UCSD-AML1 (cell line): ENCODE measurements at regions not wholly inside any gene's neighbourhood (a gene's known extent, or its start where the extent isn't known, plus 50 kb on each side); places are given as distances from the start of the nearest gene placed in this dataset.

Experiments
- DNase-seq: peaks from one replicate; lab custom pipeline; 2025; ENCODE audit not compliant: unreplicated experiment; lab: John Stamatoyannopoulos, UW

DNA sequence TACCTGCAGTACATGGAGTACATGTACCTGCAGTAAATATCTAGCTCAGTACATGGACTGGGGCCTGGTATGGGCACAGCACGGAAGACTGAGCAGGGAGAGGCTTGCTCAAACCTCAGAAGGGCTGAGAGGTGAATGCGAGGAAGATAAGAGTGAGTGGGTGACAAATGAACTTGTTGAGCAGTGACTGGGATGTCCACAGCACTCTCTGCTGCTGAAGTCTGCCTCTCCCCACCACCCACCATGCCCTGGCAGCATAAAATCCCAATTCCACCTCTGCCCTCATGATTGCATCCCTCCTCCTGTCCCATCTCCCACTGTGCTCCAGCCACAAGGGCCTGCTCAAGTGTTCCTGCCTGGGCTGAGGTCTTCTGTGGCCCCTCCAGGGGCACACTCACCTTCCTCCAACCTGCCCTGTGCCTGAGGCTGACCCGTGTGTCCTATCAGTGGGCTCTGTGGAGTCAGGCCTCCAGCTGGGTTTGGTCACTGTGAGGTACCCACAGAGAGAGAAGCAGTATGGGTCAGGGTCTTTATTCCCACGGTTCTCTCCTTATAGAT lies 114.2 kb downstream of the FOXD2 start:
- DNase-seq = no peak

DNA sequence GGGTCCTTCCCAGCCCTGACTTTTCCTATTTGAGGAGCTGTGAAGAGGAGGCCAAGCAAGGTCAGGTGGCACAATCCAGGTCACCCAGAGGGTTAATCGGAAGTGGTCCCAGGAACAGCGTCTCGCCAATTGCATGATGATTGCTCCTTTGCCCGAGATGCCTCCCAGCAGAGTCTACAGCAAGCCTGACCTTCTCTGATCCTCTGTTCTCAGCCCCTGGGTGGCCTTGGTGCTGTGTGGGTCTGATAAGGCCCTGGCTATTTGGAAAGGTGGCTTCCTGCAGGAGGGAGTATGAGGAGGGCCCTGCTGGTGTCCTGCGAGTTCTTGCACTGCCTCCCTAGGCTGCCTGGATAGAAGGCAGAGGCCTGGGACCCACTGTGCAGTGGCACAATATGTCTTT lies 116.2 kb downstream of the FOXD2 start:
- DNase-seq = no peak

GRCh38 chr1:47554901-47555300 lies 117.1 kb downstream of the FOXD2 start:
- no peak for DNase-seq

DNA sequence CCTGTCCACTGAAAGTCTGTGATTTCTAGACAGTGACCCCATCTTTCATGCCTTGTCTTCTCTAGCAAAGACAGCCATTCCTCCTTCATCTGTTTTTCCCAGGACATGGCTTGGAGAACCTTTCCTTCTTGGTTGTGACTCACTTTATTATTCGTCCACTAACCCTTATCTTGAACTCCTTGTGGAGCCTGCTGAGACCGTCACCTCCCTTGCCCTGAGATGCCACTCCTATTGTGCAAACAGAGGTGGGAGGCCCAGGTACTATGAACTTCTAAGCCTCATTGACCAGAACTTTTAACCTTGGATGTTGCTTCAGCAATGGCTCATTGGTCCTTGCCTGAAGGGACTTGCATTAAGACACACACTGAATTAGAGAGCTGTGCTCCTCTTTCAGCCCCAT lies 117.5 kb downstream of the FOXD2 start:
- no peak for DNase-seq

GRCh38 chr1:47555841-47556560 lies 118.2 kb downstream of the FOXD2 start:
- no peak for DNase-seq

GRCh38 chr1:47557066-47557465 lies 119.2 kb downstream of the FOXD2 start:
- DNase-seq = no peak

DNA sequence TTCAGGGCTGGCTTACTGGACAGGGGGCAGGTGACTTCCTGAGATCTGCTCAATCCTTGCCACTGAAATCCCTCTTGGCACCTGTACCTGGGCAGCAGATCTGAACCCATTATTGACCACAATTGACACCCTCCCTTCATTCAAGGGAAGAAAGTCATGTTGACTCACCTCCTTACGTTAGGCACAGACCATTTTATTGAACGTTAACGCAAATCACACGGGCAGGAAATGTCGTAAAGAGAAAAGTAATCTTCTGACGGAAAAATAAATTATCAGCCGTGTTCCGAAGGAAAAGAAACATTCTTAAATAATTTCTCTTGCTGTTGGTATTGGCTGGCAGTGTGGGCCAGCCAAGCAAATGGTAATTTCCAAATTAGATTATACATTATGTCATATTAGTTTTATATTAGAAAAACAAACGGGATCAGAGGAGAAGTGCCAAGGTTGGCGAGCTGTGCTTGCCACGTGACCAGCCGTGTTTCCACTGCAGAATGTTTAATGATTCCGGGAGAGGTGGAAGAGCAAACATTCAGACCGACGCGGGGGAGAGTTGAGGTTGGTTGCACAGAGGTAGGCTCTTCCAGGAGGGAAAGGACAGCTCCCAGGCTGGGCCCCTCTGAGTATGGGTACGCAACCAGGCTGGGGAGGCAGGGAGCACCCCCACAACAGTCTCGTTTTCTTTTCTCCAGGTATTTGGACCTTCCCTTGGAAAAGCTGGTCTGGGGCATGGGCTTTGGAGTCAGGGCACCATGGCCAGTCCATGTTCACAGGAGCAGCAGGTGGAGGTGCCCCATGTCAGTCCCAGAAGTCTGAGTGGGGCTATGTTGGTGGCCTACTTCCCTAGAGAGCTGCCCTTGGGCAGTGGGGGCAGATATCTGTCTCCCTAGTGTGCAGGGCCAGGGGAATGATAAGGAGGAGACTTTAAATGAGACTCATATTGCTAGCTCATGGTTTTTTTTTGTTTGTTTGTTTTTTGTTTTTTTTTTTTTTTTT lies 121.1 kb downstream of the FOXD2 start:
- no peak for DNase-seq

DNA sequence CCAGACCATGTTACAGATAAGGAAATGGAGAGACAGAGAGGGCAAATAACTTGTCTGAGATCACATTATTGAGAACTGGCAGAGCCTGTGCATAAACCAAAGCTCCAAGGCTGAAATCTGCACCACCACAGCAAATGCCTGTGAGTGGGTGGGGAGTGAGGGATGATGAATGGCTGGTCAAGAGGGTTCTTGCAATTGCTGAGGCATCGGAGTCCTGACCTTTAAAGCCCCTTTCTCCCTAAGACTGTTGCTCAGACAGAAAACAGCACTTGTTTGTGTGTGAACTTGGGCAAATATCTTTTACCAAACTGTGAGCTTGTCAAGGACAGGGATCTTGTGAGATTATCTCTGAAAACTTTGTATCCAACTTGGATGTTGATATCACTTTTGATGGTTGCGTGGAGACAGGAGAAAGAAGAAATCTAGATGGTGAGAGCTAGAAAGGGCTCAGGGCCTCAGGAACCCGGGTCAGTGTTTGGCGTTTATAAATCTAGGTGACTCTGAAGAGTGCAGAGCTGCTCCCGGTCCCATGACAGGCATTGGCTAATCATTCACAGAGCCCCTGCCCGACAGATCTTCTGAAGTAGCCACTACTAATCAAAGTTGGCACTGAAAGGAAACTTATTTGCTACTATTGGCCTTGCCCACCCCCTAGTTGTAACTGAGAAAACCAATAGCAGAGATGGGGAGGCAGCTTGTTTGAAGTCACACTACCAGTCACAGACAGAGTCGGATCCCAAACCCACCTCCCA lies 122.3 kb downstream of the FOXD2 start:
- DNase-seq = no peak

- DNase-seq = no peak
These were observed 123.7 kb downstream of the FOXD2 start for GRCh38 chr1:47561523-47562007.

GRCh38 chr1:47562147-47562546 lies 124.3 kb downstream of the FOXD2 start:
- DNase-seq = no peak

DNA sequence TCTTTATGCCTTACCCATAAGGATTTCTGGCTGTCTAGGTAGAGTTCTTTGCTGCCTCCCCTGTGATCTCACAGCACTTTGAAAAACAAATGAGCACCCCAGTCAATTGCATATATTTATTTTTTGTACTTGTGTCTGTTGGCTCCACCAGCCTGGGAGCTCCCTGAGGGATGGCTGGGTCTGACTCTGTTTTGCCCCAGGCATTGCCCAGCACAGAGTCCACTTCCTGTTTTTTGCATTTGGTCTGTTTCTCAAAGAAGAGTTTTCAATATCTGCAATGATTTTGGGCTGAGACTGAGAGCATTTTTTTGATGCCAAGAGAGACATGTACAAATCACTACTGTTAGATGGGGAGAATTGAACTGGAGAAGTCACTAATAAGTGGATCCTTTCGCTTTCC lies 125.0 kb downstream of the FOXD2 start:
- no peak for DNase-seq

GRCh38 chr1:47563201-47563600 lies 125.4 kb downstream of the FOXD2 start:
- DNase-seq = no peak

DNA sequence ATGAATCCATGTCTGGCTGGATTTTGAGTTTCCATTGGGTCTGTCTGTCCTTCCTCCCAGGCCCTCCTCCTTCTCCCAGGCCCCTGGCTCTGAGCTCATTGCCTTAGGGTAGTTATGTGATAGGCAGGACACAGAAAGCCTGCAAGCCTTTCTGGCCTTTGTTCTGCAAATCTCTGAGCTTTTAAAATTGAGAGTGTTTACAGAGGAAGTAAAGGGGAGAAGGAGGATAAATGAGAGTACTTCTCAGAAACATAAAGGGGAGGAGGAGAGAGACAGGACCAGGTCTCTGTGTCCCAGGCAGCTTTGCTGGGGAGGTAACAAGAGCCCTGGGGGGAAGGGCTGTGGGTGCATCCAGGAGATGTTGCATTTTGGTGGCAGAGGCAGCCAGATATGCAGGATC lies 126.7 kb downstream of the FOXD2 start:
- no peak for DNase-seq

DNA sequence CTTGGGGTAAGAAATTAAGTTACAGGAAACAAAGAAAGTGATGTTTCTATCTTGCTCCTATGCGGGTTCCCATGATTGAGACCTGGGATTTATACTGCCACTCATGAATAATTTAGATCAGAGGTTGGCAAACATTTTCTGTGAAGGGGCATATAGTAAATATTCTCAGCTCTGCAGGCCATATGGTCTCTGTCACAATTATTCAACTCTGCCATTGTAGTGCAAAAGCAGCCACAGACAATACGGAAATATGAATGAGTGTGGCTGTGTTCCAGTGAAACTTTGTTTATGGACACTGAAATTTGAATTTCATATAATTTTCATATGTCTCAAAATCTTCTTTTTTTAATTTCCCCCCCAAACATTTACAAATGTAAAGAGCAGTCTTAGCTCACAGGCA lies 127.2 kb downstream of the FOXD2 start:
- no peak for DNase-seq

DNA sequence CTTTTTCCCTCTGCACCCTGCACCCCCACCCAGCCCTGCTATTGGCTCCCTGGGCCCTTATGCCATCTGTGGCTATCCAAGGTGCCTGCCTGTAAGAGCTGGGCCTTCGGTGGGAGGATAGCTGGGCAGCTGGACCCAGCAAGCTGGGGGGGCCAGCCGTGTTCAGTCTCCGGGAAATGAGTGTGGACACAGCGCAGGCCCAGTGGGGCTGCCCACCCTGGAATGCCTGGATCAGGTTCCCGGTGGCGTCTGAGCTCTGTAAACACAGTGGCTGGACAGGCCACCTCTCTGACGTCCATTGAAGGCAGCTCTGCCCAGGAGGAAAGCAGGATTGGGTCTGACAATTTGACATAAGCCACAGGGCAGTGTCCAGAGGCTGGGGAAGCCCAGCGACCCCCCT lies 127.8 kb downstream of the FOXD2 start:
- DNase-seq = no peak

GRCh38 chr1:47568763-47569162 lies 130.9 kb downstream of the FOXD2 start:
- DNase-seq = no peak

DNA sequence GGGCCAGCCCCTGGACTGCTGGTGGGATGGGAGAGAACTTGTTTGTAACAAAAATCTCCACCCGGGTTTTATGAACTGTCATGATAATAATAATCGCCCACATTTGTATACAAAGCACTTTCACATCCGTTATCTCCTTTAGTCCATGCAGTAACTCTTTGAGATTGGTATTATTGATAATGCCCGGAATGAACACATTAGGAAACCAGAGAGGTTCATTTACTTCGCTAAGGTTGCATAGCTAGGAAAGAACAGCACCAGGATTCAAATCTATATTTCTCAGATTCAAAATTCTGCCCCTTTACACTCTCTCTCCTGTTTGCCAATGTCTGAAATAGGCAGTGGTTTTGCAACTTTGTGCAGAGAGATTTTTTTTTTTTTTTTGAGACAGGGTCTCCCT lies 131.4 kb downstream of the FOXD2 start:
- no peak for DNase-seq

GRCh38 chr1:47569681-47570470 lies 132.0 kb downstream of the FOXD2 start:
- DNase-seq = no peak

GRCh38 chr1:47571161-47571560 lies 133.3 kb downstream of the FOXD2 start:
- DNase-seq = no peak

- no peak for DNase-seq
These were observed 134.1 kb downstream of the FOXD2 start for GRCh38 chr1:47571952-47572351.
